HepG2 (cell line): ENCODE measurements at regions not wholly inside any gene's neighbourhood (a gene's known extent, or its start where the extent isn't known, plus 50 kb on each side); places are given as distances from the start of the nearest gene placed in this dataset.

ENCODE experiments used
- ATAC-seq: fragments of 200-7000 bp; cut with Tn5 transposase; 3 replicates; pipeline ENCODE4 v1.9.1; 2020; ENCODE audit warnings: mild to moderate bottlenecking, moderate library complexity
- BruUV-seq: library from RNA; stranded (reverse); fragments of 400-500 nt; replicated peaks from 2 replicates; lab custom pipeline; 2021; lab: Mats Ljungman, UMichigan
- CTCF ChIA-PET: fragments of 300-600 bp; formaldehyde crosslinking; extraction: SDS; loops from one replicate; lab custom pipeline; 2021; ENCODE audit warnings: low total read pairs, inconsistent platforms, low intra/inter-chr PET ratio; lab: Yijun Ruan, JAX
- POLR2A ChIA-PET: fragments of 350-600 bp; sonication (Branson Sonifier 250); formaldehyde crosslinking; loops from one replicate; lab custom pipeline; 2020; ENCODE audit warnings: antibody characterized with exemption, inconsistent platforms; lab: Yijun Ruan, JAX
- DNase-seq: peaks from one replicate; pipeline ENCODE4 v3.0.0-alpha.2; 2015; ENCODE audit warnings: low spot score
- FAIRE-seq: peaks from 3 replicates; lab custom pipeline; 2011; peaks lifted over from hg19 to GRCh38; lab: Jason Lieb, UNC
- H2AFZ ChIP-seq: one replicate; pipeline ENCODE4 v1.6.1; 2011; ENCODE audit warnings: low read length, inconsistent platforms
- H3K27ac ChIP-seq: fragments of 300-600 bp; 3 replicates; pipeline ENCODE4 v1.8.0; 2011; ENCODE audit warnings: mixed run types, mild to moderate bottlenecking, mixed read lengths, low read length, inconsistent platforms; ENCODE audit not compliant: insufficient read depth; ENCODE audit errors: extremely low read length
- H3K27me3 ChIP-seq, 2 experiments: fragments of 200-600 bp in 1 of 2; 2 replicates in 1 of 2; 3 replicates in 1 of 2; pipeline versions ENCODE4 v1.6.0 to v1.8.0; 2011; ENCODE audit warnings: low read length in 2 of 2, mild to moderate bottlenecking in 2 of 2, moderate library complexity in 2 of 2, inconsistent platforms in 1 of 2; ENCODE audit not compliant: insufficient read depth in 2 of 2, control insufficient read depth in 1 of 2
- H3K36me3 ChIP-seq, 2 experiments: fragments of 200-600 bp in 1 of 2; replicated peaks in 1 of 2; 2 replicates in 1 of 2; 3 replicates in 1 of 2; pipeline versions ENCODE4 v1.5.1 to v1.8.0; 2011; ENCODE audit warnings: low read length in 2 of 2, inconsistent platforms in 1 of 2; ENCODE audit not compliant: insufficient read depth in 2 of 2, control insufficient read depth in 1 of 2
- H3K4me1 ChIP-seq: 2 replicates; pipeline ENCODE4 v1.5.1; 2012; ENCODE audit warnings: low read length, inconsistent platforms; ENCODE audit not compliant: insufficient read depth
- H3K4me2 ChIP-seq: 2 replicates; pipeline ENCODE4 v1.6.0; 2011; ENCODE audit warnings: low read depth, low read length, inconsistent platforms
- H3K4me3 ChIP-seq, 3 experiments: fragments of 200-600 bp in 1 of 3; sonication (generic), shearing (Covaris generic) in 1 of 3; replicated peaks in 1 of 3; 2 replicates each; pipeline ENCODE4 v1.5.1; 2011 to 2016; ENCODE audit warnings: low read length in 3 of 3, inconsistent platforms in 2 of 3, low read depth in 2 of 3, mild to moderate bottlenecking in 2 of 3, control low read depth in 1 of 3, mixed read lengths in 1 of 3; ENCODE audit not compliant: insufficient read depth in 1 of 3
- H3K79me2 ChIP-seq: one replicate; pipeline ENCODE4 v1.6.1; 2011; ENCODE audit warnings: low read length, inconsistent platforms; ENCODE audit not compliant: insufficient read depth
- H3K9ac ChIP-seq: 2 replicates; pipeline ENCODE4 v1.6.0; 2011; ENCODE audit warnings: mild to moderate bottlenecking, low read depth, low read length, inconsistent platforms; ENCODE audit not compliant: insufficient read depth
- H3K9me3 ChIP-seq: 2 replicates; pipeline ENCODE4 v1.5.1; 2012; ENCODE audit warnings: mild to moderate bottlenecking, low read length
- H4K20me1 ChIP-seq: 2 replicates; pipeline ENCODE4 v1.6.0; 2011; ENCODE audit warnings: inconsistent platforms, mild to moderate bottlenecking, low read length, moderate library complexity; ENCODE audit not compliant: insufficient read depth
- CENPBD1 ChIP-seq: sonication (generic); formaldehyde crosslinking; IDR thresholded peaks from 2 replicates; pipeline ENCODE4 v1.8.0; 2022; ENCODE audit warnings: missing genetic modification reagents, low read depth, mild to moderate bottlenecking, borderline replicate concordance
- FOXK2 ChIP-seq: fragments of 450-650 bp; IDR thresholded peaks from 2 replicates; pipeline ENCODE4 v1.6.1; 2016
- KLF9 ChIP-seq: IDR thresholded peaks from 2 replicates; pipeline ENCODE4 v1.6.1; 2016; ENCODE audit warnings: low read depth
- MAFF ChIP-seq: IDR thresholded peaks from 2 replicates; pipeline ENCODE4 v1.6.1; 2011; ENCODE audit warnings: low read depth, low read length, improper control_type of control experiment
- MAFK ChIP-seq, 2 experiments: IDR thresholded peaks in 1 of 2; conservative IDR thresholded peaks in 1 of 2; 2 replicates each; pipeline ENCODE4 v1.6.1; 2011; ENCODE audit warnings: improper control_type of control experiment in 2 of 2, low read length in 2 of 2
- MXD1 ChIP-seq: sonication (generic); formaldehyde crosslinking; IDR thresholded peaks from 2 replicates; pipeline ENCODE4 v1.4.0; 2020; ENCODE audit warnings: mild to moderate bottlenecking, missing genetic modification reagents
- SMARCC2 ChIP-seq: fragments of 450-650 bp; IDR thresholded peaks from 2 replicates; pipeline ENCODE4 v1.6.1; 2017; ENCODE audit warnings: antibody characterized with exemption, mild to moderate bottlenecking
- ZNF224 ChIP-seq: sonication (generic); formaldehyde crosslinking; IDR thresholded peaks from 2 replicates; pipeline ENCODE4 v1.5.0; 2020; ENCODE audit warnings: mild to moderate bottlenecking, missing genetic modification reagents
- ZNF446 ChIP-seq: sonication (generic); formaldehyde crosslinking; IDR thresholded peaks from 2 replicates; pipeline ENCODE4 v1.5.0; 2020; ENCODE audit warnings: mild to moderate bottlenecking, missing genetic modification reagents
- ZNF543 ChIP-seq: sonication (generic); formaldehyde crosslinking; IDR thresholded peaks from 2 replicates; pipeline ENCODE4 v1.4.0; 2020; ENCODE audit warnings: mild to moderate bottlenecking, missing genetic modification reagents
- ZNF672 ChIP-seq: sonication (generic); formaldehyde crosslinking; IDR thresholded peaks from 2 replicates; pipeline ENCODE4 v1.8.1; 2022; ENCODE audit warnings: missing genetic modification reagents
- WGBS: methylation state at CpG from one replicate; pipeline ENCODE4 v1.1.6; 2017; ENCODE audit warnings: low lambda C conversion rate; 5-methylcytosine and 5-hydroxymethylcytosine counted together
- in situ Hi-C: cut with HindIII; loops from 2 replicates; pipeline ENCODE4 v1.10.0; 2017; ENCODE audit warnings: low pct_unique_long_range_greater_than_20kb; ENCODE audit not compliant: extremely low pct_ligation_motif_present
- intact Hi-C: fragments of 100-400 bp; cut with micrococcal nuclease; formaldehyde crosslinking; loops from one replicate; pipeline ENCODE4 v1.10.0; 2022; ENCODE audit not compliant: unreplicated experiment

- no peak overlapping the region for H2AFZ ChIP-seq
- H3K9ac ChIP-seq, result no peak overlapping the region
- no peak overlapping the region for H3K27ac ChIP-seq
- H3K4me2 ChIP-seq, result no peak overlapping the region
- FAIRE-seq (no peak), ATAC-seq (no peak), DNase-seq (no peak)
- no peaks in the 10 kb centered on the region for H3K36me3 ChIP-seq
- no TSS peak for BruUV-seq
- 50% methylated on average over 1 of the region's 1 CpG for WGBS
- in situ Hi-C loops (no loop called here), intact Hi-C loops (no loop called here)
- no peaks in the 10 kb centered on the region for H3K4me1 ChIP-seq
- TF ChIP-seq KLF9 (CRISPR knock-in tag) (no peak), SMARCC2 (no peak), FOXK2 (no peak), MXD1 (no peak), ZNF446 (CRISPR knock-in tag) (no peak), ZNF224 (CRISPR knock-in tag) (no peak), ZNF543 (CRISPR knock-in tag) (no peak), CENPBD1 (CRISPR knock-in tag) (no peak)
- H3K9me3 ChIP-seq, result no peaks in the 10 kb centered on the region
- no peaks in the 10 kb centered on the region for H3K79me2 ChIP-seq
- POLR2A ChIA-PET, result no interaction called here
- no peaks in the 10 kb centered on the region; a peak in 1 of 5 replicates for H3K27me3 ChIP-seq
- CTCF ChIA-PET, result no interaction called here
- no peak overlapping the region for H3K4me3 ChIP-seq
- H4K20me1 ChIP-seq, result no peaks in the 10 kb centered on the region
Observed at GRCh38 chr6:92911301-92911700, 508.1 kb downstream of the EPHA7 start.

- intact Hi-C loops, result no loop called here
- Histone ChIP-seq H3K4me1 (no peaks in the 10 kb centered on the region), H3K9ac (no peak overlapping the region), H3K4me3 (no peak overlapping the region), H4K20me1 (no peaks in the 10 kb centered on the region), H3K79me2 (no peaks in the 10 kb centered on the region), H3K27ac (no peak overlapping the region), H2AFZ (no peak overlapping the region), H3K9me3 (no peaks in the 10 kb centered on the region), H3K4me2 (no peak overlapping the region), H3K36me3 (no peaks in the 10 kb centered on the region), H3K27me3 (no peaks in the 10 kb centered on the region; a peak in 1 of 5 replicates)
- no peak for DNase-seq
- POLR2A ChIA-PET, result no interaction called here
- CTCF ChIA-PET, result no interaction called here
- no peak for FAIRE-seq
- TF ChIP-seq MAFF (peak; percentile 72; the same call in 1 of the 2 replicates), ZNF672 (no peak), MAFK (conservative IDR thresholded peaks at IDR 0.05 in 1 of 2, IDR thresholded peaks at IDR 0.05 in 1 of 2; ENCODE audit: low read length in 2 of 2) (peak; percentile 74 to 82)
- 0% methylated on average over 1 of the region's 1 CpG for WGBS
- in situ Hi-C loops, result no loop called here
- no TSS peak for BruUV-seq
- ATAC-seq, result no peak
Observed at GRCh38 chr6:92910646-92911045, 508.7 kb downstream of the EPHA7 start.
